HG03520 (cell line): ENCODE measurements at regions not wholly inside any gene's neighbourhood (a gene's known extent, or its start where the extent isn't known, plus 50 kb on each side); places are given as distances from the start of the nearest gene placed in this dataset.
"Not testable (repeated sequence)": the region's sequence is repeated elsewhere in the genome, so short reads cannot be mapped to it uniquely, and the experiment has no call there.

Experiments
- ATAC-seq: cut with Tn5 transposase; IDR thresholded peaks from one replicate; pipeline ENCODE4 v1.9.1; 2021; ENCODE audit warnings: mild to moderate bottlenecking, moderate library complexity; ENCODE audit not compliant: unreplicated experiment

GRCh38 chr12:28689398-28690175 is 459.5 kb upstream of the FAR2 start:
- no peak for ATAC-seq

- ATAC-seq: no peak
These were observed 455.4 kb upstream of the FAR2 start for GRCh38 chr12:28693565-28694219.

- ATAC-seq: no peak
These were observed 450.5 kb upstream of the FAR2 start for GRCh38 chr12:28698553-28698952.

GRCh38 chr12:28699029-28699428 is 450.0 kb upstream of the FAR2 start:
- no peak for ATAC-seq

GRCh38 chr12:28700161-28700560 is 448.9 kb upstream of the FAR2 start:
- no peak for ATAC-seq

GRCh38 chr12:28704477-28705169 is 444.5 kb upstream of the FAR2 start:
- no peak for ATAC-seq

GRCh38 chr12:28708918-28709371 is 440.1 kb upstream of the FAR2 start:
- no peak for ATAC-seq

GRCh38 chr12:28709986-28710685 is 438.9 kb upstream of the FAR2 start:
- no peak for ATAC-seq

GRCh38 chr12:28710882-28711281 is 438.2 kb upstream of the FAR2 start:
- ATAC-seq: no peak

GRCh38 chr12:28711421-28711820 is 437.7 kb upstream of the FAR2 start:
- ATAC-seq: no peak

- no peak for ATAC-seq
These were observed 406.3 kb upstream of the FAR2 start for GRCh38 chr12:28742791-28743190.

- ATAC-seq: no peak
These were observed 402.2 kb upstream of the FAR2 start for GRCh38 chr12:28746734-28747325.

GRCh38 chr12:28750946-28751685 is 398.0 kb upstream of the FAR2 start:
- ATAC-seq: no peak

- no peak for ATAC-seq
These were observed 394.1 kb upstream of the FAR2 start for GRCh38 chr12:28755027-28755426.

GRCh38 chr12:28759333-28759732 is 389.7 kb upstream of the FAR2 start:
- no peak for ATAC-seq

- ATAC-seq: not testable (repeated sequence)
These were observed 388.8 kb upstream of the FAR2 start for GRCh38 chr12:28760040-28760903.

- ATAC-seq: not testable (repeated sequence)
These were observed 387.2 kb upstream of the FAR2 start for GRCh38 chr12:28761897-28762296.

- no peak for ATAC-seq
These were observed 382.7 kb upstream of the FAR2 start for GRCh38 chr12:28766398-28766797.

- no peak for ATAC-seq
These were observed 381.2 kb upstream of the FAR2 start for GRCh38 chr12:28767836-28768348.
